CD4-positive, alpha-beta T cell treated with Interleukin-1 beta for 1 hour (primary cell): ENCODE measurements at regions not wholly inside any gene's neighbourhood (a gene's known extent, or its start where the extent isn't known, plus 50 kb on each side); places are given as distances from the start of the nearest gene placed in this dataset.
A peak's percentile ranks its signal among the peaks of the same experiment; 100 is the strongest.

ENCODE experiments used
- DNase-seq, 2 donors: peaks; one replicate each; pipeline ENCODE4 v3.0.0-alpha.2; 2020 to 2022

DNA sequence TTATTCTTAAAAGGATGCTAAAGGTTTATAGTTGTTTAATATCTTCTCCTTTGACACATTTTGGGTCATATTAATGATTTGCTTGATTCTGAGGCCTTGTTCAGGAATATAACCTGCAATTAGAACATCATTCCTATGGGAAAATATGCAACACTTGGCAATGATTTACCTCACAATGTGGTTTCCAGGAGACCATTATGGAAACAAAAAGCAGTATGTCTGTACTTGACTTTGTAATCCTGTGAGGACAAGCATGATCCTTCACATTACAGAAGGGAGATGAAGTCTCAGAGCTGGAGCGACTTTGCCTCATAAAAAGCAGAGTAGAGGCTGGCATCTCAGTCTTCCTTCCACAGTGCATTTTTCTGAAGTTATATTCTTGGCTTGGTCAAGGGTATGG, 57.0 kb upstream of the CDCA7L start:
- DNase-seq, result no peak

DNA sequence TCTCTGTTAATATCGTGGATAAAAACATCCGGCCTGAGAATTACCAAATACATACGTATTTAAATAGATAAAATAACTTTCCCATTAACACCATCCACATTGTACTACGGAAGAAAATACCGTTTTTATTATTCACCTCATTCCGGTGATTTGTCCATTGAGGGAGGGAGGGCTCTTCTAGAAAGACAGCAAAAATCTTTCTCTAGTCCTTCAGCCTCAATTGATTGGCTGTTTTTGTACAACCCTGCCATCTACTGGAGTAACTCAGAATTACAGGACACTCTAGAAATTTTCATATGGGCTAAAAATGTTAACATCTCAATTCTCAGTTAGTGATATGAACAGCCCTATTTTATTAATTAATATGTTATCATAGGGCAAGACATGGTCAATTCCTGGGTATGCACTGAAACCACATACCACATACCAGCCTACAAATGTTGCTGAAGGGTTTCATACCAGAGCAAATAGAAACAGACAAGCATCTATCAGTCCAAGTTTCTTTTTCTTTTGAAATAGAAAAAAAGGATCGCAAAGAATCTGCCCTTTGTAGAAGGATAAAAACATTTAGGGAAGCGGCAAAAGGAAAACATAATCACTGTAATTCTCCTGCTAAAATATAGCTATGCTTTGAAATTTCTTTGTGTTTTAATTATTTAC, 55.8 kb upstream of the CDCA7L start:
- peak in 1 of 2 donors; percentile 58 for DNase-seq

DNA sequence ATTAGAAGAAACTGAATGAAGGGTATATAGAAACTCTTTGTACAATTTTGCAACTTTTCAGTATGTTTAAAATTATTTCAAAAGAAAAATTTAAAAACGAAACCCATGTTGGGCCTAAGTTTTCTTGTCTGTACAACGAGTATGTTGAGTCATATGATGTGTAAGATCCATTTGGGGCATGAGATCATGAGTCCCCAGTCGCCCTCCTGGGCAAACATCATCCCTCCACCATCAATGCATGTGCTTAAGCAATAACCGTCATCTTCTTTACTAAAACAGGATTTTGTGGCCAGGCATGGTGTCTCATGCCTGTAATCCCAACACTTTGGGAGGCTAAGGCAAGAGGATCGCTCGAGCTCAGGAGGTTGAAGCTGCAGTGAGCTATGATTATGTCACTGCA, 54.2 kb upstream of the CDCA7L start:
- DNase-seq, result no peak

DNA sequence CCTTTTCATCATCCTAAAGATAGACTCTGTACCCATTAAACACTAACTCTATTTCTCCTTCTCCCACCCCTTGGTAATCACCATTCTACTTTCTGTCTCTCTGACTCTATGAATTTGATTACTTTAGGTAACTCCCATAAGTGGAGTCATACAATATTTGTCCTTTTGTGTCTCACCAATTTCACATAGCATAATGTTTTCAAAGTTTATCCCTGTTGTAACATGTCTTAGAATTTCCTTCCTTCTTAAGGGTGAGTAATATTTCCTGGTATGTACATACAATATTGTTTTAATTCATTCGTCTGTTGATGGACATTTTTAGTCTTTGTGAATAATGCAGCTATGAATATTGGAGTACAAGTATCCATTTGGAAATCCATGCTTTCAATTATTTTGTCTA, 50.9 kb upstream of the CDCA7L start:
- DNase-seq, result no peak
